Activated CD4-positive, CD25-positive, alpha-beta regulatory T cell treated with anti-CD3 and anti-CD28 coated beads, Interleukin-2, amount 50 U/mL, for 72 hours (primary cell): ENCODE measurements at regions not wholly inside any gene's neighbourhood (a gene's known extent, or its start where the extent isn't known, plus 50 kb on each side); places are given as distances from the start of the nearest gene placed in this dataset.
A peak's percentile ranks its signal among the peaks of the same experiment; 100 is the strongest.
"Not testable (repeated sequence)": the region's sequence is repeated elsewhere in the genome, so short reads cannot be mapped to it uniquely, and the experiment has no call there.

Source experiments
- DNase-seq: peaks from one replicate; pipeline ENCODE4 v3.0.0; 2021

DNA sequence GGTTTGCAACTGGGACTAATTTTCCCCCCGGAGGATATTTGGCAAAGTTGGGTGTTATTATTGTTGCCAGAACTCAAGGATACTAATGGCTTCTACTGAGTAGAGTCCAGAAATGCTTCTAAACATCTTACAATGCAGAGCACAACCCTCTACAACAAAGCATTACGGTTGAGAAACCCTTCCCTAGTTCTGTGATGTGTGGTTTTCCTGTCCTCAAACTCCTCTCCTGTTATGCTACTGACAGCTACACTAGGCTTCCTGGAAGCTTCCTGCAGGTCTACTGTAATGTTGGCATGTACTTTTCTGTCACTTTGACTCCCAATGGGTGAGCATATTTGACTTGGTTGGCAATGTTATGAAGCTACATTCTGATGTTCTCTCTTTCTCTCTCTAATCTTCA, 1656.9 kb downstream of the MRPL39 start:
- DNase-seq, result no peak

DNA sequence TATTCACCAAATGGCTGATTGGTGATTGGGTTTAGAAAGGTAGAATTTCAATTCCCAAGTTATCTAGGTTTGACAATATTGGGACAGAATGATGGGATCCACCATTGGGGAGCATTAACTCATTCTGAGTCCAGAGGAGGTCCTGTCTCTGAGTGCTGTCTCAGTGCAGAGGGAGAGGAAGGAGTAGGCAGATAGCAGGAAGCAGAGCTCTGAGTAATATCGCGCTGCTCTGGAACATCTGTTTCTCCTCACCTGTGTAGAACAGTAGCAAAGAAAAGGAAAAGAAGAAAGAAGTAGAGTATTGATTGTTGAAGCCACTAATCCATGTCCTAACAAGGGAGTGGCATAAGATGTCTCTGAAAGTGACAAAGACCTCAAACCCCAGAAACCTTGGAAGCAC, 1657.8 kb downstream of the MRPL39 start:
- DNase-seq, result no peak

DNA sequence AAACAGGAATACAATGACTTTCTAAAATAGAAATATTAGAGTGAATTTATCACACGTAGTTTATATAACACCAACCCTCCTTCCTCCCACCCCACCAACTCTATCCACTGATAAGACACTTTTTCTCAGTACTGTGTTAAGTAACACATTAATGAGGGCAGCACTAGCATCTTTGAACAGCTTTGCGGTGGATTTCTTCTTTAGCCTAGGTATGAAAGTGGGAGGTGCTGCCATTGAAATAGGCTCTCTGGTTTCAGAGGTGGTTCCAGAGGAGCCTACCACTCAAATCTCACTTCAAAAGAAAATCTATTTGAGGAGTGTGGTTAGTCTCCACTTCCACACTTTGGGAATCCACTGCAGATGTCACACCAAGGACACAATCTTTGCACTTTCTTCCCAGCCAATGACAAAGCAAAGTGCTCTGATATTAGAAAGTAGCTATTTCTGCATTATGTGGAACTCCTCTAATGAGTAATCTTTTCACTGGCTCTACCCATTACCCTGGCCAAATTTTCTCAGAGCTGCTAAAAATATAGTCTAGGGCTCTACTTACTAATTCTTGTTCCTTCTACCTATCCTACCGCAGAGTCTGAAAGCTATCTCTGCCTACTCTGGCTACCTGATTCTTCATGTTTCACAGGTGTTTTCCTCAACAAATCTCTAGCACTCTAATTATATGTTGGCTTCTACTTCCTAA, 1667.8 kb downstream of the MRPL39 start:
- no peak for DNase-seq

DNA sequence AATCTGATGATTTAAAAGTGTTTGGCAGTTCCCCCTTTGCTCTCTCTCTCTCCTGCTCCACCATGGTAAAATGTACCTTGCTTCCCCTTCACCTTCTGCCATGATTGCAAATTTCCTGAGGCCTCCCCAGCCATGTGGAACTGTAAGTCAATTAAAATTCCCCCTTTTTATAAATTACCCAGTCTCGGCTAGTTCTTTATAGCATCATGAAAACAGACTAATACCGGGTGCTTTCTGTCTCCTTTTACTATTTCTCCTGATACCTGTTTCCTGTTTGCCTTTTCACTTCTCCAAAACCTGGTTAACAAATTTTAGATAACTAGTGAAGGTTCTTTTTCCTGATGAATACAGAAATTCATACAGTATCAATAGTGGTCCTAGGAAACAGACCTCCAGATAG, 1670.3 kb downstream of the MRPL39 start:
- no peak for DNase-seq

DNA sequence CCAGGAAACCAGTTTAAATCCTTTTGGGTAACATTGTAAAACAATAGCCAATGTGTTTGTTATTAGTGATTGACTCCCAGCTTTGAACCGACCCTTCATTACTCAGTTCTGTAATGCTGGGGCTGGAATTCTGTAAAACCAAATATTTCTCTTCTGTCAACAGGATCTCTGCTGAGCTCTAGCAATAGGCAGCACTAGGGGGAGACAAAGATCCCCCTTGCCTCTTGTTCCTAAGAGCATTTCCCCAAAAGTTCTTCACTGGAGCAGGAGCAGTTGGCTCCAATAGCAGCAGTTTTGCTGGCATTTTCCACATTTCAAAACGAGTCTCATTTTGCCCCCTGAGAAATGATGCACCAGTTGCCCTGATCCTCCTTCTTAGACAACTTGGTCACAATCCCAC, 1671.1 kb downstream of the MRPL39 start:
- no peak for DNase-seq

DNA sequence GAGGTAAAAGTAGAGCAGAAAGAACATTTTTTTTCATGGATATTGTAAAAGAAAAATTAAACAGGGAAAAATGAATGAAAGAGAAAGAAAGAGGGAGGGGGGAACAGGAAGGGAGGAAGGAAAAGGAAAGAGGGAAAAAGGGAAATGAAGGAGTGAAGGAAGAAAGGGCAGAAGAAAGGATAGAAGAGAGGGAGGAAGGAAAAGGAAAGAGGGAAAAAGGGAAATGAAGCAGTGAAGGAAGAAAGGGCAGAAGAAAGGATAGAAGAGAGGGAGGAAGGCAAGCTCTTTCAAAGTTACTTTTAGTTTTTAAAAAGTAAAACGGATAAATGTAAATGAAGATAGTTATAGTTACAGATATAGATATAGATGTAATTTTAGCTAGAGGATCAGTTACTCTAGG, 1676.7 kb downstream of the MRPL39 start:
- no peak for DNase-seq

DNA sequence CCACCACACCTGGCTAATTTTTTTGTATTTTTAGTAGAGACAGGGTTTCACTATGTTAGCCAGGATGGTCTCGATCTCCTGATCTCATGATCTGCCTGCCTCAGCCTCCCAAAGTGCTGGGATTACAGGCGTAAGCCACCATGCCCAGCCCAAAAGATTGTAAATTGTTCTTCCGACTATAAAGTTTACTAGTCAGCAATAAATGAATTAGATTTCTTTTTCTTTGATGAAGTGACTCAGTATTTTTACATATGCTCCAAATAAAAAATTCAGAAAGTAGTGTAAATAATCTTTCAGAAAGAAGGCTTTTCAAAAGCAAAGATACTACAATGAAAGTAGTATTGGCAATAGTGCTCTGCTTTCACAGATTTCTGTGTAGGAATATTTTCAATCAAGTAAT, 1680.9 kb downstream of the MRPL39 start:
- DNase-seq, result not testable (repeated sequence)

DNA sequence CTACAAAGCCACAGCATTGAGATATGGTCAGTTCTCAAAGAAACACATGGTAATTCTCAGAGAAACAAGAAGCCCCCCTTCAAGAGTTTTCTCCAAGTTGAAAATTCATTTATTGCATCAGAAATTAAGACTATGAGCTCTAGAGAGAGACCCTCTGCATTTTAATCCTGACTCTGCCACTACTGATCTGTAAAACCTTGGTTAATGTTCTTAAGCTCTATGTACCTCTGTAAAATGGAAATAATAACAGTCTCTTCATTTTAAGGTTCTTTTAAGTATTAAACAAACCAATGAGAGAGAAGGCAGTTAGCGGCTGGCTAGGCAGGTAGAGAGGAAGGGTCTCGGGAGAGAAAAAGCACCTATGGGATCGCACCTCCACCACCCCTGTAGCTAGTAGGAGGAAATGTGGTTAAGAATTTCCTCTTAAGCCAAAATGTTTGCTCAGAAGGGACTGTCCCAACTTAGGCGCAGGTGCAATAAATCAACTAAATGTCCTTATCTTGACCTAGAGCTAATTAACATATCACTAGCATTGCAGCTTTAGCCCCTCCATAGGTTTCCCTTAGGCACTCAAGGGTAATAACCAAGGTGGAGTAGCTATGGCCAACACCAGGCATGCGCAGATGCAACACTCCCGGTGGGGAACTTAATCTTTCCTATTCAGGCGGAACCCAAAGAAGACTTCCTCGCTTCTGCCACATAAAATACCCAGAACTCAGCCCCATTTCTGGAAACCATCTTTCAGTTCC, 1685.4 kb downstream of the MRPL39 start:
- DNase-seq, result no peak

DNA sequence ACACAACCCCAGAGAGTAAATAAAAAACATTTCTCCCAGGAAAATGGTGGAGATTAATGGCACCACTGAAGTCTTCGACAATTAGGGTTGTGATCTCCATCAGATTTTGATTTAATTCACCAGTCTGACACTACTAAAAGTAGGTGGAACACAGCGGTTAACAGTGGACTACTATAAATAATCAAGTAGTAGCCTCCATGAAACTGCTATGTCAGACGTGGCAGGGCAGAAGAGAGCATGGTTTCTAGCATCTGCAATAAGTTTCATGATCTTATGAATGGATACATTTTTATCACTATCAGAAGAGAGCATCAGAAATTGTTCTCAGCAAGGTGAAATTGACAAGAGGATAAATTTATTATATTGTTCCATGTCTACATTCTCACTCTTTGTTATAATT, 1706.6 kb downstream of the MRPL39 start:
- no peak for DNase-seq

DNA sequence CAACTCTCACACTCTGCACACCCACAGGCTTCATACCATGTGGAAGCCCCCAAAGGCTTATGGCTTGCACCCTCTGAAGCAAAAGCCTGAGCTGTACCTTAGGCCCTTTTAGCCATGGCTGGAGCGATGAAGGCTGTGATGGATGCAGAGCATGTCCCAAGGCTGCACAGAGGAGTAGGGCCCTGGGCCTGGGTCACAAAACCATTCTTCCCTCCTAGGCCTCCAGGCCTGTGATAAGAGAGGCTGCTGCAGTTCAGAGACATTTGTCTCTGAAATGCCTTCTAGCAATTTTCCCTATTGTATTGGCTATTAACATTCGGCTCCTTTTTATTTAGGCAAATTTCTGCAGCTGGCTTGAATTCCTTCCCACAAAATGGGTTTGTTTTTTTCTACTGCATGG, 1707.7 kb downstream of the MRPL39 start:
- no peak for DNase-seq

DNA sequence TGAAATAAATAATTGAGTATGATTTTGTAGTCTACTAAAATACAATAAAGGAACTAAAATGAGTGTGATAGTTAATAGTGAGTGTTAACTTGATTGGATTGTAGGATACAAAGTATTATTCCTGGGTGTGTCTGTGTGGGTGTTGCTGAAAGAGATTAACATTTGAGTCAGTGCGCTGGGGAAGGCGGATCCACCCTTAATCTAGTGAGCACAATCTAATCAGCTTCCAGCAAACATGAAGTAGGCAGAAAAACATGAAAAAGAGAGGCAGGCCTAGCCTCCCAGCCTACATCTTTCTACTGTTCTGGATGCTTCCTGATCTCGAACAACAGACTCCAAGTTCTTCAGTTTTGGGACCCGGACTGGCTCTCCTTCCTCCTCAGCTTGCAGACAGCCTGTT, 1716.6 kb downstream of the MRPL39 start:
- DNase-seq, result no peak

DNA sequence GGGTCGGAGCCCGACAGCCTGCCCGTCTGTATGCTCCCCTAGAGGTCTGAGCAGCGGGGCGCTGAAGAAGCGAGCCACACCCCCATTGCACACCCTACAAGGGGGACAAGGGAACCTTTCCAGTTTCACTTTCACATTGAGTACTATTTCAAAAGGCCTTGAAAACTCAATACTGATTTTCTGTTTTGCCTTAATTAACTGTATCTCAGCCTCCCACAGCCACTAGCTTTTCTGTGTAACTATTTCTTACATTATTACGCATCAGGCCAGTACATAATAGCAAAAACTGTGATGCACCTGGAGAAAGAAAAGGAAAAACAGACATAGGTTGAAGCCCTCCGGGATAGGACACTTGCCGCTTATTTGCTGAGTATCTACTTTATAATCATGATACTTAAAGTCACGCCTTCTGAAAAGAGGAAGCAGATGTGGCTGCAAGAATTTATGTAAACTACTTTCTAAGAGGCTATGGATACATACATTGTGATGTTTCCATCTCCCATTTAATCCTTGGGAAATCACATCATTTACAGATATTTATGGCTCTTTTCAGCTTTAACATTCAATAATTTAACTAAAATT, 1719.5 kb downstream of the MRPL39 start:
- DNase-seq, result peak; percentile 32

DNA sequence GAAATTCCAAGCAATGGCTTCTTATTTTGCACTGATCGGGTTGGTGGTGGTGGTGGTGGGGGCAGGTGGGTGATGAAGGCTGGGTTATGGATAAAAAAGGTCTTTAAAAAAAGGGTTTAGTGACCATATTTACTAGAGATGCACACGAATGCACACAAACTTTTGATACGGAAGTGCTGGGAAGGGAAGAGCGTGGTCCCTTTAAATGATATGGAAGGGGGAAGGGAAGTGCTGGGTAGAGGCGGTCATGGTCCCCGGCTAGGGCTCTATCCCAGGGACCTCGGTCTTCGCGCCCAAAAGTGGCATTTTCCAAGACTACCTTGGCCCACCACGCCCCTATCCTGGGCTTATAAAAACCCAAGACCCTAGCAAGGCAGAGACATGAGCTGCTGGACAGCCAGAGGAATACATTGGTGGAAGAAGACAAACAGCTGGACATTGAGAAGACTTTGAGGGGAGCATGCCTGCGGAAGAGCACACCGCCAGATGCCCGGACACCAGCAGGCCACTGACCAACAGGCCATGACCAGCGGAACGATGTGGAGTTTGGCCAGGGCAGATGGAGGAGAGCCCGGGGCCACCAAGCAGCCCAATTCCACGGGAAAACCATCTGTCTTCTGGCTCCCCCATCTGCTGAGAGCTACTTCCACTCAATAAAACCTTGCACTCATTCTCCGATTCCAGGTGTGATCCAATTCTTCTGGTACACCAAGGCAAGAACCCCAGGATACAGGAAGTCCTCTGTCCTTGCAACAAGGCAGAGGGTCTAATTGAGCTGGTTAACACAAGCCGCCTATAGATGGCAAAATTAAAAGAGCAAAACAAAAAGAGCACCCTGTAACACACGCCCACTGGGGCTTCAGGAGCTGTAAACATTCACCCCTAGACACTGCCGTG, 1720.2 kb downstream of the MRPL39 start:
- no peak for DNase-seq

DNA sequence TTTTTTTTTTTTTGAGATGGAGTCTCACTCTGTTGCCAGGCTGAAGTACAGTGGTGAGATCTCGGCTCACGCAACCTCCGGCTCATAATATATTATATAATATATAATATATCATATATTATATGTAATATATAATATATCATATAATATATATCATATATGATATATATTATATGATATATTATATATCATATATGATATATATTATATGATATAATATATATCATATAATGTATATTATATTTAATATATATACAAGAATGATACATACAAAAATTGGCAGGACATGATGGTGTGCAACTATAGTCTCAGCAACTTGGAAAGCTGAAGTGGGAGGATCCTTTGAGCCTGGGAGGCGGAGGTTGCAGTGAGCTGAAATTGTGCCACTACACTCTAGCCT, 1725.5 kb downstream of the MRPL39 start:
- no peak for DNase-seq

DNA sequence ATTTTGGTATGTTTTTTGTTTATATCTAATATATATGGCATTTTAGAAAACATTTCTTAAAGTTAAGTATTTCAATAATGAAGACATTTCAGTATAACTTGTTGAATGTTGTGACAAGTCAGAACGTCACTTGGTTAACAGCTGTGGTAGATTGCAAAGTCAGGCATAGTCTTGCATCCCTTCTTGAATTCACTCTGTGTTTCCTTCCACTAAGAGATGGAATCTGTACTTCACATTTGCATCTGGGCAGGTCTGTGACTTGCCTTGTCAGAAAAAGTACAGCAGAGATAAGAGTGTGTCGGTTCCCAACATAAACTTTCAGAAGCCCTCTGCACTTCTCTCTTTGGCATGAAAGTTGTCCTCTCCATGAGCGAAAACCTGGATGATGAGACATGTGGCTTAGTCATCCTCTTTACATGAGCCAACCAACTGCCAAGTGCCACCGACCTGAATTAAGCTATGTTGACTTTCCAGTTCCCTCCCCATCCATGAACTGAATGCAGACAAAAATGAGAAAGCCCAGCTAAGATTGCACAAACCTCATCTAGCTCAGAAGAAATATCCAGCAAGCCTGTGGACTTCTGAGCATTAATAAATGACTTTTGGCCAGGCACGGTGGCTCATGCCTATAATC, 1730.2 kb downstream of the MRPL39 start:
- no peak for DNase-seq

DNA sequence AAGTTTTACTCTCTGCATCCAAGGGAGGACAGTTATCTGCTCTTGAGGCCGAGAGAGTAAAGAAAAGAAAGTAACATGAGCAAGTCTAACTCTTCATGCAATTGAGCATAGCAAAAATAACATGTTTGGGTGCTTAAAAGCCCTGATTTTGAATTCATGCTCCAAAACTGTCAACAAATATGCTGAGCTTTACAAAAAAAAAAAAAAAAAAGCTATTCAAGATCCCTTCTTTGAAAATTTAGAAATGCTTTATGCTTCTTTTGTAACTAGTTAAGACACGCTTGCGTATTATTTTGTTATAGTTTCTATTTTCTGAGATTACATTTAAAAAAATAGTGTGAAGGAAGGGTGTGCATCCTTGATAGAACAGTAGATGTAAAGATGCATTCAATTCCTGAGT, 1733.0 kb downstream of the MRPL39 start:
- DNase-seq, result no peak

DNA sequence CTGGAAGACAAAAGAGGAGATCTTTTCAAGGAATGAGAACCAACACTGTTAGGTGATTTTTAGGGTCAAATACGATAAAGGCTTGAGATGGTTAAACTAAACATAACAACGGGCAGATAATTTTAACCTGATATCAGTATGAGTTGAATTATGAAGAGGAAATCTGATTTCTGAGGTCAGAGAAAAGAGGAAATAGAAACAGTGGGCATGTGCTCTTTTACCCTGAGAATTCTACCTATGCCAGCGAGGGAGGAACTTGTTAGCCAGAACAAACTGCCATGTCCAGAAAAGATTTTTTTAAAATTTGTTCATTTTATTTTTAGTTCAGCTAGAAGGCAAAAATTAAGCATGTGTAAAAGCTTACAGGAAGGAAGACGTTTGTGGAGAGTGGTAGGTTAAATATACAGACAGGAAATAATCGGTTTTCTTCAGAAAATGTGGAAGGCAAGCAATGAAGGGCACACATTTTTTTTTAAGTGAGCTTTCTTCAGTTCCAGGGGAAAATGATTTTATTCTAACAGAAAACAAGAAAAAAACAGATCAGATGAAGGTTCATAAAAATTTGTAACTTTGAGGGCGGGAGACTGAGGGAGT, 1745.3 kb downstream of the MRPL39 start:
- DNase-seq, result no peak

DNA sequence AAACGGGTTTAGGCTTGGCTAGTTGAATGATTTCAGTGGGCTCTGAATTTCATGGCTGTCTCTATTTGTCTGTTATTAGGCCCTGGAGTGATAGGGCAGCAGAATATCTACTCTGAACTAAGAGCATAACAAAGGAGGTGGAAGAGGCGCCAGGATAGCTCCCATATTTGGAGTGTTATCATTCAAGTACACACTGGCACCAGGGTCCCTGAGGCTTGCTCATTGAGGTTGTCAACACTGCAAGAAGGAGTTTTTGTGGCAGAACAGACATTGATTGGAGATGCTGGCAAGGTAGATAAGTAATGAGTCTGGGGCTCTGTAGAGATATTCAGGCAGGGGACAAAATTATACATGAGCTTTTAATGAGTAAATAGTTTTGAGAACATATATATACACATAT, 1748.4 kb downstream of the MRPL39 start:
- no peak for DNase-seq

DNA sequence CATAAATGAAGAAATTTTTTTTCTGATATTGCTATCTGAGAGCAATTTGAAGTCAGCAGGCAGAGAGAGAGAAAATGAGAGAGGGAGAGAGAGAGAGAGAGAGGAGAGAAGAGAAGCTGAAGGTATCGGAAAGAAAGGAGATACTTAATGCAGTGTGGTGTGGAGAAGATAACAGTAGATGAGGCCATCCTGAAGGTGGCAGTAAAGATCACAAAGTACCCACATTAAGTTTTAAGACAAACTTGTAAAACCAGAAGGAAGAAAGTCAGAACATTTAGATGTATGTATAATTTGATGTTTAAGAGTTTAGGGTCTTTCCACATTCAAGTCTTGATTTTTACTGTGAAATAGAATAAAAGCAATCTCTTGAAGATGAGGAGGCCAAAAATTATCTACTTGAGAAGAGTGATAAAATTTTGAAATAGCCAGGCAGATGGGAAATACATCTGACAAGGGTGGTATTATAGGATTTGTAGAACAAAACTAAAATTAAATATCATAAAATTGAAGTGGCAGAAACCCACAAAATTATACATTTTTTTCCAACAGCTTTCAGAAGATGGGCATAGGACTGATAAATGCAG, 1753.4 kb downstream of the MRPL39 start:
- no peak for DNase-seq

DNA sequence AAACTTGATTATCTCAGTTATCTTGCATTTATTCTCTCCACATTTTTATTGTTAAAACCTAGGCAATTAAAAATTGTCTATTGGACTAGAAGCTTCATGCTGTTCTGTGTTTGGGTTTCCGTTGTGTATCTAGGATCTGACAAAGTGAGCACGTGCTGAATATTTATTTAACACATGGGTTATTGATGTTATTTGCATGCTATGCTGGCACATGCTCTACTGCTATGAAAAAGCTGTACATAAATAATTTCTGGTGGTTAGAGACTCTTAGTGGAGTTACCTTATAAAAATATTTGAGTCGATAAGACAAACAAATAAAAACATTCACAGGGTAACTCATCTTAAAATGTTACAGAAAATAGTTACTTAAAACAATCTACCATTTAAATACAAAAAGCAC, 1769.7 kb downstream of the MRPL39 start:
- no peak for DNase-seq

DNA sequence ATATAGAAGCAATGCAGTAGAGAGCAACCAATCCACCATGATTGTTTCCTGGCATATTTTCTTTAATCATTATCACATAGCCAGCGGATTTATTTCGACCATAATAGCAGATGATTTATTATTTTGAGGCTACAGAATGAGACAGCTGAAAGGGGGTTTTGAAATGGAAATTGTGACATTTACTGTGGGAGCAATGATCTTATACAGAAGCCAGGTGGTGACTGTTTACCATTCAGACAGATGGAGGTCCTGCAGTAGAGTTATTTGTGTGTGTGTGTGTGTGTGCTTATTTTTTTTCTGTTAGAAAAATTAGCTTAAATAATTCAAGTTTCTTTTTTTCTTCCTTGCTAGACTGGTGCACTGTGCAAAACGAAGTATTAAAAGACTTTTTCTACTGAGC, 1784.5 kb downstream of the MRPL39 start:
- no peak for DNase-seq

DNA sequence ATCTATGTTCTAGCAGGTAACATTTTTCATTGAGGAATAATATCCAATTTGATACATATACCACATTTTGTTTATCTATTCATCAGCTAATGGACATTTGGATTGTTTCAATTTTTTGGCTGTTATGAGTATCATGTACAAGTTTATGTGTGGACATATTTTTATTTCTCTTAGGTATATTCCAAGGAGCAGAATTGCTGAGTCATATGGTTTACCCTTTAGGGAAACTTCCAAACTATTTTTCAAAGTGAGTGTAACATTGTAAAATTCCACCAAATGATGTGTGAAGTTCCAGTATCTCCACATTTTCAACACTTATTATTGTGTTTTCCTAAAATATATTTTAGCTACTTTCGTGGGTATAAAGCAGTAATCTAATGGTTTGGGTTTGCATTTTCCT, 1789.9 kb downstream of the MRPL39 start:
- no peak for DNase-seq
